Colon (tissue), 2 donors: ENCODE measurements at regions not wholly inside any gene's neighbourhood (a gene's known extent, or its start where the extent isn't known, plus 50 kb on each side); places are given as distances from the start of the nearest gene placed in this dataset.
"Not testable (repeated sequence)": the region's sequence is repeated elsewhere in the genome, so short reads cannot be mapped to it uniquely, and the experiment has no call there.

Experiments
- FAIRE-seq: peaks from 2 replicates; lab custom pipeline; 2012; peaks lifted over from hg19 to GRCh38; lab: Jason Lieb, UNC
- donor health status: control.
- donor health status: control.

- FAIRE-seq, result no peak
Observed at GRCh38 chr15:96035091-96035490, 295.4 kb upstream of the NR2F2 start.

DNA sequence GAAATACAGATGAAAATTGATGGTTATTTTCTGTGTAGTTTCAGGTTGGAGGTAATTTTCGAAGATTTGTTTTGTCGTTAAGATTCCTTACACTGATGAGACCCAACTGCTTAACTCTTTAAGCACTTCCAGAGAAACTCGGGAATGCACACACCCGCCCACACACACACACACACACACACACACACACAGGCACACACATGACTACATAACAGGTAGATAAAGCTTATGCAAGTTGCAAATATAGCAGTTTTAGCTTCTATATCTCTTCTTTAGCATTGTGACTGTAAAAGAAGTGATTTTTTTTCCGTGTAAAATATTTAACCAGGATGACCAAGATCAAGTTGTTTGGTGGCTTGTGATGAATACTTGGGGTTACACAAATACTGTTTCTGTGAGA, 294.9 kb upstream of the NR2F2 start:
- no peak for FAIRE-seq

DNA sequence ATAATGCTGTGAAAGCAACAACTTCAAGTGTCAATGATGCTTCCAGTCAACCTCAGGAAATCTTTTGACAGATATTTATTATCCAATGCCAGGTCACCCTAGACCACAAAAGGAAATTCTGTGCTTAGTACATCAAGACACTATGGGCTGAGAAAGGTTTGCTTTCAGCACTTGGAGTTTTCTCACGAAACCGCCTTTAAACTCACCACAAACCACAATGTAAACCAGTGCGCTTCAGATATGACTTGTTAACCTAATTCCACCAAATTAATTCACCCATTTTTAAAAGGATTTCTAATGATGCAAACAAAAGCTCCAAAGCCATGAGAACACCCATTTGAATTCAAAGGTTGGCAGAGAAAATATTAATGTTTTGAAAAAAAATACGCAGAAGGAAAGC, 292.9 kb upstream of the NR2F2 start:
- FAIRE-seq, result no peak

- no peak for FAIRE-seq
Observed at GRCh38 chr15:96038131-96038530, 292.4 kb upstream of the NR2F2 start.

- FAIRE-seq, result no peak
Observed at GRCh38 chr15:96038650-96039049, 291.9 kb upstream of the NR2F2 start.

DNA sequence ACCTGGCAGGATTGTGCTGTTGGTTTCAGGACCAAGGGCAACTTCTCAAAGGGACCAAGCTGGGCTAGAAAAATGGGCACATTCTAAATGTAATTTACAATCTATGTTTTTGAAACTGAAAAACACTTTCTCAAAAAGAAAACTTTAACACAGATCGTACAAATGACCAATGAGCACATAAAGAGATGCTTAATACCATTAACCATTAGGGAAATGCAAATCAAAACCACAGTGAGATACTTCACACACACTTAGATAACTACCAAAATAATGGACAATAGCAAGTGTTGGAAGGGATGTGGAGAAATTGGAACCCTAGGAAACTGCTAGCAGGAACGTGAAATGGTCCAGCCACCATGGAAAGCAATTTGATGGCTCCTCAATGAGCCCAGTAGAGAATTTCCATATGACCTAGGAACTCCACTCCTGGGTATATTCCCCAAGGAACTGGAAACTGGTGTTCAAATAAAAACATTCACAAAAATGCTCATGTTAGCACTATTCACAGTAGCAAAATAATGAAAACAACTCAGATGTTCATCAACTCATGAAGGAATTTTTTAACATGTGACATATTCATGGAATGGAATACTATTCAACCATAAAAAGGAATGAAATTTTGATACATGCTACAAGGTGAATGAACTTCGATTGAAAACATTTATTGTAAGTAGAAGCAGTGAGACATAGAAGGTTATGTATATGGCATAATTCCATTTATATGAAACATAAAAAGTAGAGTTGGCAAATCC, 288.3 kb upstream of the NR2F2 start:
- FAIRE-seq, result no peak

DNA sequence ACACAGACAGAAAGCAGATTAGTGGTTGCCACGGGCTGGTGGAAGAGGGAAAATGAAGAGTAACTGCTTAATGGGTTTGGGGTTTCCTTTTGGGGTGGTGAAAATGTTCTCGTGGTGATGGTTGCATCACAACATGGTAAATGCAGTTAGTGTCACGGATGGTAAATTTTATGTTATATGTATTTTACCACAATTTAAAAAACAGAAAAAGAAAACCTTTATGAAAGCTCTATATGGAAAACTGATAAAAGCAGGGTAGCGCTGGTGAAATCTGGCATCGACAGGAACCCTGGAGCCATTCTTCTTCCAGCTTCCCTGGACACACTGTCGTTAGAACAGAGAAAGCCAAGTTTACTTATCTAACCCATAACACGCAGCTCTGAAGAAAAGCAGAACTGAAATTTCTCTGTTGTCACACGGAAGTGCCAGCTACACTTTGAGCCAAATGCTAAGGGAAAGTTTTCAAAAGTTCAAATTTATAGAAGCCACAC, 287.7 kb upstream of the NR2F2 start:
- FAIRE-seq, result no peak

DNA sequence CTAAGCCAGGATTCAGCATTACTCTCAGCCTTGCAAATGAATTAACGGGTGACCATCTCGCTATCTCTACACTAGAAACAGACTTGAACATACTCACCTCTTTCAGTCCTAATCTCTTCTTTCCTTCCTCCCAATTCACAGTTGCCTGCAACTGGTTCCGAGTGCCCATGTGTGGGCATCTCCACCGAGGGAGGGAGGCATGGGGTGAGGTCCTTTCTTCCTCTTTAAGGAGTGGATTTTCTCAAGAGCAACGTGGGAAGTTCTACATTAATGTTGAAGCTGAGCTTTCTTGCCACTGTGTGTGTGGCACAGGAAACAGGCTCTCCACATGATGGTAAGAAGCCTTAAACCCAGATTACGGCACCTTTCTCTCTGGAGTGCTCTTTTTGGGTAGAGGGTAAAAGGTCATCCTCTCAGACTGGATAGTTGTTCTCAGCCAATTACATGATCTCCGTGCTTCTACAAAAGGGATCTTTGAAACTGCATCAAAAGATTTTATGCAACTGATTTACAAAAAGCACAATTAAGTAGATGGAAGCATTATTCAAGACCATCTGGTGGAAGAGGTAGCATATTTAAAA, 286.8 kb upstream of the NR2F2 start:
- no peak for FAIRE-seq

- FAIRE-seq, result no peak
Observed at GRCh38 chr15:96046620-96047240, 283.8 kb upstream of the NR2F2 start.

- no peak for FAIRE-seq
Observed at GRCh38 chr15:96047255-96047931, 283.1 kb upstream of the NR2F2 start.

DNA sequence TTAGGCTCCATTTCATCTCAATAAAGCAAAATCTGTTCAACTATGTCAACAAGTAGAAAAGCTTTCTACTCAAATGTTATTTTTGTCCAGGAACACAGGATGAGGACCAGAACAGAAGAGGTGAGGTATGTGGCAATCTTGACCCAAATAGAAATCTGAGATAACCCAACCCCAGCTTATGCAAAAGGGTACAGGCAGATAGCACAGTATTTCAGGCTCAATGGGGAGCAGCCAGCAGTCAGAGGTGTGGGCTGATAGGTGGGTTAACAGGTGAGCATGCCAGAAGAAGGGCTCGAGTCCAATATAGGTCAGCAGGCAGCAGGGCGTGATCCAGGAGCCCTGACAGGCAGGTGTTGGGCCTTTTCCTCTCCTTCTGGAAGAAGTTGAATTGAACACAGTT, 281.2 kb upstream of the NR2F2 start:
- no peak for FAIRE-seq

DNA sequence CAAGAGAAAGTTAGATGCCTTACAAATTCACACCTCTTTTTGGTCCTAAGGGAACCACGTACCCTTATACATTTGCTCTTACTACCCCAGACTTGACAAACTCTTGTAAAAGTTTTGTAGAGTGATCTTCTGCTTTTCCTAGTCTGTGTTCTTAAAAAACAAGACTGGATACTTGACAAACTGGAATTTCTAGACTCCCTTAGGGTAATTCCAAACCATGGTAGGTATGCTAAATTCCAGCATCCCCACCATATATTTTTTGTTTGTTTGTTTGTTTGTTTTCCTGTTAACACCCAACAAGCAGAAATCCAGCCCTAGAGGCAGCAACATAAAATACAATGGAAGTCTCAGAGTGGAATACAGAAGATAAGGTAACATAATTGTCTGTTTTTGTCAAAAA, 280.7 kb upstream of the NR2F2 start:
- no peak for FAIRE-seq

- no peak for FAIRE-seq
Observed at GRCh38 chr15:96051598-96051997, 278.9 kb upstream of the NR2F2 start.

DNA sequence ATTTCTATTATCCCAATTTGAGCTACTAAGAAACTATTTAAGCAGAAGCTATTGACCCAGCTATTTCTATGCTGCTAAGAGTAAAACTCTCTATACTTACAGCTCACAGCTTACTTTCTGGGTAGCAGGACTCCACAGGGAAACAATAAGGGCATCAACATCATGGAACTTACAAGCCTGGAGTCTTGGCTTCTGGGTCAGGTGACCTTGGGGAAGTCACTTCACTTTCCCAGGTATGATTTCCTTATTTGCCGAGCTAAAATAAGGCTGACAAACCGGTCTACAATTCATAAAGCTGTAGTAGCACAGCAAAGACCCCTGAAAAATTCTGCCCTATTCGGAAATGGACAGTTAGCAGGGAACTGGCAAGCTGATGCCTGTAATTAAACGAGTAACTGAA, 278.3 kb upstream of the NR2F2 start:
- no peak for FAIRE-seq

DNA sequence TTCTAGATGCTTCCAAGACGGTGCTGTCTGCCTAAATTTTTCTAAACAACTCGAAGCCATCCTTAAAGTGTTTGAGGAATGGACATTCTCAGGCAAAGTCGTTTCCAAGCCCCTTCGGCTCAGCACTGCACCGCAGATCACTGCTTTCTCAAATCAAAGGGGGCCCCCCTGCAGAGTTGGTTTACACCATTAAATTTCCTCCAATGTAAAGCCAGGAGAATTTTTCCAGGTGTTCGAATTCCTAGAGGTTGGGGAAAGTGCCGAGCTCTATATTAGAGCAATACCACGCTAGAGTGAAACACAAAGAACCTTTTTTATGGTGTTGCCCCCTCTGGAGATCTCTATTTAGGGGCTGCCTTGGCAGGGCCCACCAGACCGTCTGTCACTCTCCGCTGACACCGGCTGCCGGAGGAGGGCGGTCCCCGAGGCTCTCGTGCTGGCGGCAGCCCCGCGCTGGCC, 277.9 kb upstream of the NR2F2 start:
- FAIRE-seq, result no peak

DNA sequence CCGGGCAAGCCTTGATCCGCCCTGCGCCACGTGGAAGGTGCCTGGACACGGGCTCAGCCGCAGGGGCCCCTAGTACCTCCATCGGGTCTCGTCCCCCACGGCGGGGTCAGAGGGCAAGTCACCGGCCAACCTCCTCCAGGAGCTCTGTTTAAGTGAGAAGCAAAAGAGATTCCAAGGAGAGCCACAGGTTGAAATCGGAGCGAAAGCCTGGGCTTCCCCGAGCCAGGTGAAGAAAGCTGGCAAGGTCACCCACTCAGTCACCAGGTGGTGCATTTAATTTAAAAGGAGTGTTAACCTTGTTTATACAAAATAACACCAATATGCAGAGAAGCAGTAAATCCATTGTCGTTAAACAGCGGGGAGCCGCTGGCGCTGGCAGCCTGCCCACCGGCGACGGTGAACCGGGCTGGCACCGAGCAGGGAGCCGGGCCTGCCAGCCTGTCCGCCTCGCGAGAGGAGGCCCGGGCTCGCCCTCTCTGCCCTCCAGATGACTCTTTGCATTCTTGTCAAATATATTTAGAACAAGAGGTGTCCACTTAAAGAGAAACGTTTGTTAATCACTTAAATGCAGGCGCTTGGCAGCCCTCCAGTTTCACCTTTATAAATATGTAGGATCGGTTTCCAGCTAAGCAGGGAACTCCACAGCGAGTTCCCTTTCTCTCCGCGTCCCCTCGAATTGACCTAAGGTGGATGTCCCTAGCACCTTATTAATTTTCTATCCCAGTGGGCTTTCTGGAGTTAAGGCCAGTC, 277.3 kb upstream of the NR2F2 start:
- no peak for FAIRE-seq

GRCh38 chr15:96053781-96054428, 276.6 kb upstream of the NR2F2 start:
- FAIRE-seq, result no peak

DNA sequence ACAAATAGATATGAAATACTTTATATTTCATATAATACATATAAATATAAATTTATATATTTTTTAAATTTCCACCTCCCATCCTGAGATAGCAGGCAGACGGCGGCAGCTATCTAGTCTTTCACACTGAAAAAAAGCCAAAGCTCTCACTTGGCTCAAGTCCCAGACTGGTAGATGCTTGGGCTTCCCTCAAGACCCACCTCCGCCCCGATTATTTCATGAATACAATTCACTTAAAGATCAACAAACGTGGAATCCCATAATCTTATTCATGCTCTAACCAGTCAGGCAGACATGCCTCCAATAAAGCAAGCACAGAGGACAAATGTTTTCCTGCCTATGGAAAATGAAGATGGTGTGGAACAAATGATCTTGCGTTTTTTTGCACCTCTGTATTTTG, 275.9 kb upstream of the NR2F2 start:
- no peak for FAIRE-seq

GRCh38 chr15:96058103-96058851, 272.2 kb upstream of the NR2F2 start:
- FAIRE-seq, result no peak

GRCh38 chr15:96058852-96059103, 271.7 kb upstream of the NR2F2 start:
- not testable (repeated sequence) for FAIRE-seq

GRCh38 chr15:96060591-96060990, 269.9 kb upstream of the NR2F2 start:
- FAIRE-seq, result not testable (repeated sequence)
